GM12878 (cell line): ENCODE measurements at regions not wholly inside any gene's neighbourhood (a gene's known extent, or its start where the extent isn't known, plus 50 kb on each side); places are given as distances from the start of the nearest gene placed in this dataset.

Experiments used
- ATAC-seq: fragments of 200-7000 bp; cut with Tn5 transposase; 3 replicates; pipeline ENCODE4 v1.9.1; 2020; ENCODE audit warnings: mild to moderate bottlenecking, moderate library complexity
- BruUV-seq: library from RNA; stranded (reverse); fragments of 400-500 nt; replicated peaks from 2 replicates; lab custom pipeline; 2021; lab: Mats Ljungman, UMichigan
- CTCF ChIA-PET: fragments of 300-600 bp; sonication (Branson Sonifier 250); formaldehyde crosslinking; extraction: SDS; loops from one replicate; lab custom pipeline; 2021; ENCODE audit warnings: inconsistent platforms; lab: Yijun Ruan, JAX
- POLR2A ChIA-PET: fragments of 350-600 bp; formaldehyde crosslinking; extraction: SDS; loops from one replicate; lab custom pipeline; 2021; ENCODE audit warnings: inconsistent platforms; lab: Charles Lee
- RAD21 ChIA-PET: fragments of 300-600 bp; sonication (Branson Sonifier 250); formaldehyde crosslinking; loops from one replicate; lab custom pipeline; 2023; ENCODE audit warnings: antibody characterized with exemption; ENCODE audit not compliant: unreplicated experiment; lab: Charles Lee
- SMC1A ChIA-PET: fragments of 300-600 bp; sonication (Branson Sonifier 250); formaldehyde crosslinking; loops from one replicate; lab custom pipeline; 2023; ENCODE audit not compliant: unreplicated experiment, uncharacterized antibody; lab: Charles Lee
- DNase-seq: peaks from one replicate; pipeline ENCODE4 v3.0.0-alpha.2; 2011; ENCODE audit warnings: low read depth, low spot score
- FAIRE-seq: peaks from 3 replicates; lab custom pipeline; 2011; peaks lifted over from hg19 to GRCh38; lab: Jason Lieb, UNC
- H2AFZ ChIP-seq: 2 replicates; pipeline ENCODE4 v1.6.0; 2011; ENCODE audit warnings: low read depth, low read length, control low read depth; ENCODE audit not compliant: control insufficient read depth
- H3K27ac ChIP-seq: 2 replicates; pipeline ENCODE4 v1.5.1; 2011; ENCODE audit warnings: control low read depth; ENCODE audit not compliant: control insufficient read depth, insufficient read depth
- H3K27me3 ChIP-seq, 2 experiments: replicated peaks in 1 of 2; 2 replicates each; pipeline versions ENCODE4 v1.6.0 to v1.6.1; 2011; ENCODE audit warnings: low read length in 1 of 2; ENCODE audit not compliant: control insufficient read depth in 2 of 2, insufficient read depth in 2 of 2
- H3K36me3 ChIP-seq, 2 experiments: 2 replicates each; pipeline ENCODE4 v1.5.1; 2011; ENCODE audit warnings: low read length in 1 of 2; ENCODE audit not compliant: control insufficient read depth in 2 of 2, insufficient read depth in 2 of 2
- H3K4me1 ChIP-seq: 2 replicates; pipeline ENCODE4 v1.6.1; 2011; ENCODE audit warnings: mild to moderate bottlenecking, low read length, moderate library complexity, mixed read lengths; ENCODE audit not compliant: control insufficient read depth, insufficient read depth
- H3K4me2 ChIP-seq: 2 replicates; pipeline ENCODE4 v1.6.0; 2011; ENCODE audit warnings: control low read depth; ENCODE audit not compliant: control insufficient read depth, insufficient read depth
- H3K4me3 ChIP-seq: fragments of 200-600 bp; sonication (generic); 2 replicates; pipeline ENCODE4 v1.5.1; 2016
- H3K79me2 ChIP-seq: 2 replicates; pipeline ENCODE4 v1.6.0; 2011; ENCODE audit warnings: low read length; ENCODE audit not compliant: control insufficient read depth, insufficient read depth
- H3K9ac ChIP-seq: 2 replicates; pipeline ENCODE4 v1.8.0; 2011; ENCODE audit warnings: low read length, control low read depth, mixed read lengths; ENCODE audit not compliant: control insufficient read depth, insufficient read depth
- H3K9me3 ChIP-seq: replicated peaks from 3 replicates; pipeline ENCODE4 v1.5.1; 2011; ENCODE audit warnings: mild to moderate bottlenecking, low read length; ENCODE audit not compliant: control insufficient read depth, insufficient read depth
- H4K20me1 ChIP-seq: 2 replicates; pipeline ENCODE4 v1.6.0; 2011; ENCODE audit not compliant: control insufficient read depth, insufficient read depth
- BMI1 ChIP-seq: fragments of 450-650 bp; IDR thresholded peaks from 2 replicates; pipeline ENCODE4 v1.6.1; 2016; ENCODE audit warnings: mild to moderate bottlenecking, moderate library complexity, borderline replicate concordance
- CHD1 ChIP-seq: IDR thresholded peaks from 2 replicates; pipeline ENCODE4 v1.6.1; 2012; ENCODE audit warnings: low read depth, low read length, improper control_type of control experiment
- ETV6 ChIP-seq, 2 experiments: fragments of 450-650 bp in 1 of 2; IDR thresholded peaks in 1 of 2; conservative IDR thresholded peaks in 1 of 2; 2 replicates each; pipeline ENCODE4 v1.6.1; 2014; ENCODE audit warnings: antibody characterized with exemption in 1 of 2, borderline replicate concordance in 1 of 2, low read depth in 1 of 2, mild to moderate bottlenecking in 1 of 2, moderate library complexity in 1 of 2
- FOXM1 ChIP-seq: IDR thresholded peaks from 2 replicates; pipeline ENCODE4 v1.6.1; 2012; ENCODE audit warnings: low read depth, mild to moderate bottlenecking, inconsistent platforms, low read length, moderate library complexity
- HSF1 ChIP-seq: fragments of 150-350 bp; IDR thresholded peaks from 2 replicates; pipeline ENCODE4 v1.6.1; 2014; ENCODE audit warnings: mild to moderate bottlenecking, low read depth, low read length
- IKZF2 ChIP-seq, 2 experiments: fragments of 450-650 bp; IDR thresholded peaks; 2 replicates each; pipeline ENCODE4 v1.6.1; 2017; ENCODE audit warnings: mild to moderate bottlenecking in 2 of 2, moderate library complexity in 2 of 2
- KAT2A ChIP-seq: conservative IDR thresholded peaks from 2 replicates; pipeline ENCODE4 v1.6.1; 2011; ENCODE audit warnings: low read depth, low read length; ENCODE audit not compliant: control insufficient read depth
- MXI1 ChIP-seq: fragments of 150-350 bp; IDR thresholded peaks from 2 replicates; pipeline ENCODE4 v1.6.1; 2011; ENCODE audit warnings: low read depth, mild to moderate bottlenecking, inconsistent platforms, low read length, improper control_type of control experiment
- PAX8 ChIP-seq: fragments of 450-650 bp; IDR thresholded peaks from 2 replicates; pipeline ENCODE4 v1.6.1; 2017; ENCODE audit warnings: mild to moderate bottlenecking, moderate library complexity
- SMC3 ChIP-seq: IDR thresholded peaks from 2 replicates; pipeline ENCODE4 v1.6.1; 2011; ENCODE audit warnings: low read length, improper control_type of control experiment, borderline replicate concordance
- SPI1 ChIP-seq: IDR thresholded peaks from 2 replicates; pipeline ENCODE4 v1.6.1; 2011; ENCODE audit warnings: low read depth, mild to moderate bottlenecking, low read length, moderate library complexity, borderline replicate concordance; ENCODE audit not compliant: insufficient read depth
- TCF3 ChIP-seq: IDR thresholded peaks from 2 replicates; pipeline ENCODE4 v1.6.1; 2012; ENCODE audit warnings: low read depth, mild to moderate bottlenecking, low read length, borderline replicate concordance; ENCODE audit not compliant: insufficient read depth
- YY1 ChIP-seq: IDR thresholded peaks from 2 replicates; pipeline ENCODE4 v1.6.1; 2011; ENCODE audit warnings: low read depth, mild to moderate bottlenecking, low read length
- ZBED1 ChIP-seq: IDR thresholded peaks from 2 replicates; pipeline ENCODE4 v1.6.1; 2016; ENCODE audit warnings: borderline replicate concordance
- ZNF274 ChIP-seq: IDR thresholded peaks from one replicate; pipeline ENCODE4 v1.8.0; 2011; ENCODE audit not compliant: insufficient read length, insufficient read depth
- WGBS: methylation state at CpG from one replicate; pipeline ENCODE4 v1.1.6; 2016; ENCODE audit warnings: low lambda C conversion rate; ENCODE audit not compliant: insufficient replicate concordance, insufficient coverage; ENCODE audit errors: missing lambda C conversion rate; 5-methylcytosine and 5-hydroxymethylcytosine counted together
- in situ Hi-C: fragments of 300-500 bp; cut with MboI; formaldehyde crosslinking; loops from 9 replicates; pipeline ENCODE4 v1.14.3; 2018; ENCODE audit warnings: mixed read lengths
- intact Hi-C: fragments of 100-400 bp; cut with micrococcal nuclease; formaldehyde crosslinking; loops from one replicate; pipeline ENCODE4 v1.14.2; 2022; ENCODE audit not compliant: unreplicated experiment

- no peak overlapping the region for H3K4me2 ChIP-seq
- ChIA-PET RAD21 (interaction anchor here (1.4 to 1.5 kb wide), 2 partner anchors 35 to 382 kb away, joined by 3 read pairs; no protein-coding TSS in a partner anchor), CTCF (interaction anchor here (1.1 to 3.1 kb wide), 3 partner anchors 80 to 382 kb away, joined by 3 to 13 read pairs (median 4); no protein-coding TSS in a partner anchor), SMC1A (interaction anchor here (1.0 to 2.3 kb wide), 3 partner anchors 8 to 400 kb away, joined by 3 to 7 read pairs (median 4); no protein-coding TSS in a partner anchor), POLR2A (no interaction called here)
- BruUV-seq = no TSS peak
- H3K4me1 ChIP-seq = peaks cover 3% of the 10 kb centered on the region; the same call in 1 of the 2 replicates
- H3K27ac ChIP-seq = no peak overlapping the region
- FAIRE-seq = no peak
- no peak overlapping the region for H3K9ac ChIP-seq
- no peak for TF ChIP-seq MXI1
- TF ChIP-seq YY1 = no peak
- no peak for TF ChIP-seq SMC3
- 55% methylated on average over 3 of the region's 3 CpGs for WGBS
- ATAC-seq = no peak
- no peak for DNase-seq
- no peaks in the 10 kb centered on the region for H3K9me3 ChIP-seq
- in situ Hi-C loops = no loop called here
- no peak overlapping the region for H3K4me3 ChIP-seq
- H4K20me1 ChIP-seq = no peaks in the 10 kb centered on the region
- H3K36me3 ChIP-seq = no peaks in the 10 kb centered on the region
- no peaks in the 10 kb centered on the region for H3K27me3 ChIP-seq
- intact Hi-C loops = no loop called here
- no peaks in the 10 kb centered on the region for H3K79me2 ChIP-seq
- no peak overlapping the region for H2AFZ ChIP-seq
Measured at GRCh38 chr2:37797081-37797480, 125.6 kb upstream of the CDC42EP3 start.

GRCh38 chr2:37798315-37799005 is 126.6 kb upstream of the RMDN2 start:
- SMC1A ChIA-PET = interaction anchor here (0.9 to 2.3 kb wide), 5 partner anchors 9 to 384 kb away, joined by 3 to 7 read pairs (median 4); no protein-coding TSS in a partner anchor
- CTCF ChIA-PET = interaction anchor here (0.7 to 2.0 kb wide), 3 partner anchors 31 to 129 kb away, joined by 3 to 6 read pairs (median 3); no protein-coding TSS in a partner anchor
- intact Hi-C loops = no loop called here
- peak; percentile 8 for DNase-seq
- H3K36me3 ChIP-seq = no peaks in the 10 kb centered on the region
- H2AFZ ChIP-seq = no peak overlapping the region
- RAD21 ChIA-PET = interaction anchor here (1.4 kb wide), 1 partner anchor 34 kb away, joined by 3 read pairs; no protein-coding TSS in a partner anchor
- no peak for FAIRE-seq
- H4K20me1 ChIP-seq = no peaks in the 10 kb centered on the region
- H3K4me1 ChIP-seq = peaks cover 3% of the 10 kb centered on the region; the same call in 1 of the 2 replicates
- no peaks in the 10 kb centered on the region for H3K27me3 ChIP-seq
- H3K9me3 ChIP-seq = no peaks in the 10 kb centered on the region
- no peak overlapping the region for H3K4me2 ChIP-seq
- TF ChIP-seq IKZF2 (IDR thresholded peaks at IDR 0.05) (peak in 1 of 2 experiments; percentile 33; a peak in 1 of 4 replicates), FOXM1 (no peak), PAX8 (no peak), HSF1 (no peak), SPI1 (peak; percentile 61; the same call in 1 of the 2 replicates), BMI1 (no peak), KAT2A (no peak), ZNF274 (no peak), ZBED1 (no peak), CHD1 (no peak), TCF3 (no peak), ETV6 (conservative IDR thresholded peaks at IDR 0.05 in 1 of 2, IDR thresholded peaks at IDR 0.05 in 1 of 2; ENCODE audit: borderline replicate concordance in 1 of 2, low read depth in 1 of 2) (no peak)
- ATAC-seq = peak; percentile 76
- POLR2A ChIA-PET = no interaction called here
- no peak overlapping the region for H3K9ac ChIP-seq
- no peak overlapping the region for H3K4me3 ChIP-seq
- H3K79me2 ChIP-seq = no peaks in the 10 kb centered on the region
- H3K27ac ChIP-seq = no peak overlapping the region
- in situ Hi-C loops = no loop called here
- no TSS peak for BruUV-seq
